GM18870 (cell line): ENCODE measurements at regions not wholly inside any gene's neighbourhood (a gene's known extent, or its start where the extent isn't known, plus 50 kb on each side); places are given as distances from the start of the nearest gene placed in this dataset.

Experiments
- ATAC-seq: cut with Tn5 transposase; IDR thresholded peaks from one replicate; pipeline ENCODE4 v1.9.1; 2021; ENCODE audit warnings: moderate library complexity; ENCODE audit not compliant: unreplicated experiment

DNA sequence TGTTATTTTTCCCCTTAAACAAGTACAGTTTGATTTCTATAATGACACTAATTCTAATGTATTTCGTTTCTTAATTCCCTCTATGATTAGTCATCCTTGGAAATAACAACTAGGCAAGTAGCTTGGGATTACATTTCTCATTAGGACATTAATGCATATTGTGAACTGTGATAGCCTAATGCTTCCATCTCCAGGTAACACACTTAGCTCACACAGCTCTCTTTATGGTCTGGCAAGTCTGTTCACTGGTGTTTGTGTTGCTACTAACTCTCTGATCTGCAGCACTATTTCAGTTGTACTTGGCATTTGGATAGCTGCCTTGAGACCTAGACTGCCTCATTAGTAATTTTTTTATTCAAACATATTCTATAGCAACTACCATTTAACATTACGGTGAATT lies 853.2 kb downstream of the SORCS3 start:
- no peak for ATAC-seq

DNA sequence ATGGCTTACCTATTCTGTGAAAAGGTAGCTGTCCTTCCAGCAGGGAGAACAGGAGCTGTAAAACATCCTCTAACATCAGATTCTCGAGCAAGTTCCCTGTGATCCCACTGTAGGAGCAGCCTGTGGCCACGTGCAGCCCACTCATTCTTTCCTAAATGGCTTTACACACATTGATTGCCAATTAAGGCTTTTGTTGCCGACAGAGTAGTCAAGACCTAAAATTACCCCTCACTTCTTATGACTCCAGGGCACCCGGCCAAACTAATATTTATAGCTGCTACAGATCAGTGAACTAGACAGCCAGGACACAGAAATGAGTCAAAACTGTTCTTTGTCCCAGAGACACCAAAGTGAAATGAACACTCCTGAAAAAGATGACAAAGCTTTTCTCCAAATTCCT lies 832.1 kb downstream of the SORCS3 start:
- no peak for ATAC-seq

DNA sequence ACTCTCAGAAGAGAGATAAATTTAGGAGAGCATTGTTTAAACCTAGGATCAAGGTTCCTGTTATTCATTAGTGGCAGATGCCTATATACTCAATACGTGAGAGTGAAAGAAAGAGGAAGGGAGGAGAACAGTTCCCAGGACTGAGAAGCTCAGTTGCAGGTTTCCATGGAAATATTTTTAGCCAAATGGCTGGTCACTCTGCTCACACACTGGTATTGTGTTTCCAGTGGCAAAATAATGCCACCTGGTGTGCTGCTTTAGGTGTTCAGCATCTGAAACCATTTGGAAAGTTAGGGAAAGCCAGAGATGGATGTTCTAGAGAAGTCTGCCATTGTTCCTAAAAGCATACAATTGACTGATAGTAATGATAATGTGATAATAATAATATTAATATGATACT lies 827.7 kb downstream of the SORCS3 start:
- no peak for ATAC-seq

DNA sequence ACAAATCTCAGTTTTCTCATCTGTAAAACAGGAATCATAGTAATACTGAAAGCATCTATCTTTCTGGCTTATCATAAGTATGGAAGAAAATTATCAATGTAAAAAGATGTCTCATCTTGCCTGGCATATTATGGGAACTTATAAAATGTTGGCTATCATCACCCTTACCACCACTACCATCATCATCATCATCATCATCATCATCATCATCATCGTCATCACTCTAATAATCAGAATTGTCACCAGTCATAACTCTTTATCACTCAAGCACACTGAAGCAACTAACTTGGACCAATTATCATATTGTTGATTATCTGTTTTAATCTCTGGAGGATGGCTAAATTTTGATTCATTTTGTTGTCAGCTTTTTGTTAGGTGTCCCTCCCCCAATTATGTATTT lies 825.4 kb downstream of the SORCS3 start:
- ATAC-seq: no peak

DNA sequence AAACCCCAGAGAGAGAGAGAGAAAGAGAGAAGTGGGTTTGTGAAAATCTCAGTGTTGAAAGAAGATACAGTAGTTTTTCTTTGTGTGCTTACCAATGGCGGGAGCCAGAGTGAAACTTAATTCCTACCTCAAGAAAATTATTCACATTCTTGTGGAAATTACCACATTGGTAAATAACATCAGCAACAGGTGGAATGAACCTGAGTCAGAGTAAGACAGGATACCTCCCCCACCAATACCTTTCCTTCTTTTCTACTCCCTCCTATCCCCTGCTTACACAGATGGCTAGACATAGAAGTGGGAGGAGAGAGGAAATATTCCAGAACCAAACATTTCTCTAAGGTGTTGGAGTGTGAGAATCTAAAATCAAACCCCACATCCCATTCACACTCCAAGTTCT lies 793.9 kb downstream of the SORCS3 start:
- no peak for ATAC-seq

DNA sequence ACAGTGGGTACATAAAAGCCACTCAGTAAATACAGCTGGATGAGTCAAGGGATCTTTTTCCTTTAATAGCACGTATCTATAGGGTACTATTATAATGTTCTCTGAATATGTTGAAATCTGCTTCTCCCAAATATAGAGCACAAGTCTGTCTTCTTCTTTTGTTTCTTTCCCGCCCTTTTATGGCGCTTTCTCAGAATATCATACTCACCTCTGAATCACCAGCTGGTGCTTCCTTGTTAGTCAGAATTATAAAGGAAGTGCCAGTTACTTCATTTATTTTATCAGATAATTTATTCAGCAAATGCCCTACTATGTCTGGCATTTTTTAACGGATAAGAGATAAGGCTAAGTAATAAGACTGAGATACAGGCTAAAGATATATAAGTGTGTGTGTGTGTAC lies 772.9 kb downstream of the SORCS3 start:
- ATAC-seq: no peak

DNA sequence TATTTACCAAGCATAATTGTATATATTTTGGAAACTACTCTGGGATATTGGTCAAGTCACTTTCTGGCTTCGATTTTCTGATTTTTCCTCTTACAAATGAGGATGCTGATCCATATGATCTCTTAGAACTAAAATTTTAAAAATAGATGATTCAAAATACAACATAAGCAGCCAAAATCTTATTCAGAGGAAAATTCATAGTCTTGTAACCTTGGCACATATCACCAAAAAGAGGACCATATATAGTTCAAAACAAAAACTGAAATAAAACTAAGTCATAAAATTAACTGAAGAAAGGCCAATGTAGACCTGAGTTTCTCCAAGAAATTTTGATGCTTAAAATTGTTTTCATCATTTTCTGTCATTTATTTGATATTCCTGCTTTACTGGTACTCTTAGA lies 768.3 kb downstream of the SORCS3 start:
- ATAC-seq: no peak

DNA sequence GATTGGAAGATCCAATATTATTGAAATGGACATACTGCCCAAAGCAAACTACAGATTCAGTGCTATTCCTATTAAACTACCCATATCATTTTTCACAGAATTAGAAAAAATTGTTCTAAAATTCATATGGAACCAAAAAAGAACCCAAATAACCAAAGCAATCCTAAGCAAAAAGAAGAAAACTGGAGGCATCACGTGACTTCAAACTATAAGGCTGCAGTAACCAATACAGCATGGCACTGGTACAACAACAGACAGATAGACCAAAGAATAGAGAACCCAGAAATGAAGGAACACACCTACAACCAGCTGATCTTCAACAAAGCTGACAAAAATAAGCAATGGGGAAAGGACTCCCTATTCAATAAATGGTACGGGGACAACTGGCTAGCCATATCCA lies 765.4 kb downstream of the SORCS3 start:
- ATAC-seq: no peak

DNA sequence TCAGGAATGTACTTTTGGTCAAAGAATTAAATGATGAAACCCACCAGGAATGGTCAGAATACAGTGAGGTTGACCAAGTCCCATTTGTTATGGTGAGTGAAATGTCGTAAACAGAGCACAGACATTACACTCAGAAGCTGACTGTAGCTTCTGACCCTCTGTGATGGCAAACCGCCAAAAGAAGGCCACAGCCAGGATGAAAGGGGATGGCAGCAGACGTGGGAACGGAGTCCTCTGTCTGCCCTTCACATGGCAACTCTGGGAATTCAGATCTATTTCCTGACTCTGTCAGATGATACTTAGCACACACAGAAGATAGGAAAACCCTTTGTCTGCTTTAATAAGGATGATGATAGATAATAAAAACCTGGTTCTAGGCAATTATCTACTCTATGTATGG lies 757.1 kb downstream of the SORCS3 start:
- ATAC-seq: no peak

DNA sequence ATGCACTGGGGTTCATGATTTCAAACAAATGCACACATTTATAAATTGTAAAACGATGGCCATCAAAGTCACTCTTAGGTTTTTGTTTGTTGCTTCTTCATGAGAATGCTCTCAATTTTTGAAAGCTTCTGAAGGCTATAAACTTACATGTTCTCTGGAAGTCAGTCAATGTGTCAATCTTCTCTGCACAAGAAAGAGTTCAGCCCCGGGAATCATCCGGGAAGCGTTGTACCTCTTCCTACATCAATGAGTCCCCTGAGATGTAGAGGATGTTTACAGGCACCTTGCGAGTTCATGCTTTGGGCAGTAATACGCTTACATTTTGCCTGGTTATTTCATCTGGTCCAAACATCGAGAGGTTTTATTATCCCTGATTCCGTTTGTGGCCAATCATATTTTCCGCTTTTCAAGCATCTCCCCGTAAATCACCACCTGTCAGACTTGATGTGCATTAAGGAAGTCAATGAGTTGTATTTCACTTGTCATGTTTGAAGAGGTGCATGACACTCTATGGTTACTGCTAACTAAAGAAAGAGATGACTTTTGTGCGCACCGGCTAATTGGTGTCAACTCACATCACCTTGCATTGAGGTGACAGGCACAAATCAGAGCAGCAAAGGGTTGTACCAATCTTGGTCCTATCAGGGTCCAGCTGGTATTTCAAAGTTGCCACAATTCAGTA lies 750.7 kb downstream of the SORCS3 start:
- no peak for ATAC-seq

DNA sequence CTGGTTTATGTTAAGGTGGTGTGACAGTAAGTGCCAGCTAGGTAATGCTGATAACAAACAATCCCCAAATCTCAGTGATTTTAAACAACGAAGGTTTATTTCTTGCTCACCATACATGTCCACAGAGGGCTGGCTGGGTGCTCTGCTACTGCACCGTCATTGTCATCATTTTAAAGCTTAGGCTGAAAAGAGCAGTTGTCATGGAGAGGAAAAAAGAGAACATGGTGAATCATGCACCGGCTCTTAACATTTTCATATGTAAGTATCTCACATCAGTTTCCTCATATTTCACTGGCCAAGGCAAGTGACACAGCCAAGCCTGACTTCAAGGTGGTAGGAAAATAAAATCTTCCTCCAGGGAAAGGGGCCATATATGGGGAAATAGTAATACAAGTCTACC lies 746.9 kb downstream of the SORCS3 start:
- no peak for ATAC-seq

DNA sequence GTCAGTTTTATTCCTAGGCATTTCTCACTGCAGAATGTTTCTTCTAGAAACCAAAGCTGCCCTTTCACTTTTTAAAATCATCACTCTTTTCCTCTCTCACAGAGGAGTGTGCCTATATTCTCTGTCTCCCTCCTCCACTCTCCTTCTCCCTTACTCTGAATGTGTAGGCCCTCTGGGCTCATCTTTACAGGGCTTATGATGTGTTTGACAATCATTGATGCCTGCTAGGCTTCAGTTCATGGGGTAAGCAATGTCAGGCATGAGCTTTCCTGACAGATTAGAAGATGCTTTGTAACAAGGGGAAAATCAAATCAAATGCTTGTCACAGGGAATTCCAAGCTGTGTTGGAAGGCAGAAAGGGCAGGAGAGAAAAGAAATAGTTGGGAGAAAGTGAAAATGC lies 742.9 kb downstream of the SORCS3 start:
- ATAC-seq: no peak

DNA sequence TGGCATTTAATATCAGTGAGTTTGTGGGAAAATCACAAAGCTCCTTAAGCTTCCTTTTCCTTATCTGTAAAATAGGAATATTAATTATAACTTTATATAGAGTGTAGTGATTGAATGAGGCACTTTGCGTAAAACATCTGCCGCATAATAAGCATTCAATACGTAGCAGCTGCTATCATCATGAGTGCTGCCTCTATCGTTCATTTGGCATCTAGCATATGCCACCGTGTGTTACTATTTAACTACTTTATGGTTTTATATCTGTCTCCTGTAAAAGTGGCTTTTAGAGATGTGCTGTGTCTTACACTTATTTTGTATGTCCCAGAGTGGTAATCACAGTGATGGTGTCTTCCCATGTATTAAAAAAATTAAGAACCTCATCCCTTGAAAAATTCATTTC lies 729.6 kb downstream of the SORCS3 start:
- ATAC-seq: no peak

DNA sequence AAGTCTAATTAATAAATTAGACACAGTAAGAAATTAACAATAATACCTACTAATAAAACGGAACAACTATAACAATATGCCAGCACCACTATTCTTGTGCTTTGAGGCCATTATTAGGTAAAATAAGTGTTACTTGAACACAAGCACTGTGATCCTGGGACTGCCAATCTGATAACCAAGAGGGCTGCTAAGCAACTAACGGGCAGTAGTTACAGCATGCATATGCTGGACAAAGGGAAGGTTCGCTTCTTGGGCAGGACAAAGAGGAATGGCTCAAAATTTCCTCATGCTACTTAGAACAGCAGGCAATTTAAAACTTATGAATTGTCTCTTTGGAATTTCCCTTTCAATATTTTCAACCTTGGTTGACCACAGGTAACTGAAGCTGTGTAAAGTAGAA lies 718.6 kb downstream of the SORCS3 start:
- no peak for ATAC-seq

DNA sequence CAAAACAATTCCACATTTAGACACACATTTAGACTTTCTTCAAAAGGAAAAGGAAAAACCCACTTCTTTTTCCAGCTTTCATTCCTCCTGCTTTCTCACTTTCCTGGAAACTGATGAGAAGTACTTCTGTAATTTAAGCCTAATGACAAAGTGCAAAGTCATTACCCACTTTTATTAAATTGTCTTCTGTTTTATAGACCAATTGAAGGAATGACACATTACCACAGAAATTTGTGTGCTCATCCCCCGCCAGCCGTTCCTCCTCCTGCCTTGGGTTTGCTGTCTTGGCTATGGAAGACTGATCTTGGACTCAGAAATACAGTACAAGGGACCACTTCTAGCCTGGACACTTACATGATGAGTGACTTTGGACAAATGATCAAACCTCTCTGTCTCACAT lies 717.8 kb downstream of the SORCS3 start:
- ATAC-seq: no peak

DNA sequence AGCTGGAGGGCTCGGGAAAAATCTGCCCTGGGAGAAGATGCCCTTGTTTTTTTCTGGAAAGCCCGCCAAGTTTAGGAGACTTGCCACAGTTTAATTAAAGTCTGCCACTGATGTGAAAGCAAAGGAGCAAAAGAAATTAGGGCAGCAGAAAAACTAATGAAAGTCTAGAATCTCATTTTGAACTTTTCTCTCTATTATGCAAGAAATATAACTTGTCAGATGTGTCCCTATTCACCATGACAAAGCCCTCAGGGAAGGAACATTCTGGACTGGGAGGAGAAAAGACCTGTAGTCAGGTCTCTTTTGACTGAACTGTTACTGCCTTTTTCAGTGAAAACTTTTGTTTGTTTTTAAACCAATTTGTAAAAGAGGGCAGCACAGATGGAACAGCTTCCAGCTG lies 715.5 kb downstream of the SORCS3 start:
- no peak for ATAC-seq

DNA sequence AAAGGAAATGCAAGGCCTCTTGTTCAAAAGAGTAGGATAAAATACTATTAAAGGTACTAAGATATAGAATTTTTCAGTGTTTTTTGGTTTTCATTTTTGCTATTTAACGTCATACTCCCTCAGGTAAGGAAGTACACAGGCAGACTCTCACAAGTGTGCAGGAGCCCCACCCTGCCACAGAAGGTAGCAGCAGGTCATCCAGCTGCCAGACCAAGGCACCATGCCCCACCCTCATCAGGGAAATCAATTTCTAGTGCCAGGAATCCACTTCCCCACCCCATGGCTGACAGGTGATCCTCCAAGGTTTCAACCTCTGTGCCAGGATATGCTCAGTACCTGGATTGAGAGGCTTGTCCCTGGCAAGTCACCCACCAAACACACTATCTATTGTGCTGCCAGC lies 712.9 kb downstream of the SORCS3 start:
- no peak for ATAC-seq

DNA sequence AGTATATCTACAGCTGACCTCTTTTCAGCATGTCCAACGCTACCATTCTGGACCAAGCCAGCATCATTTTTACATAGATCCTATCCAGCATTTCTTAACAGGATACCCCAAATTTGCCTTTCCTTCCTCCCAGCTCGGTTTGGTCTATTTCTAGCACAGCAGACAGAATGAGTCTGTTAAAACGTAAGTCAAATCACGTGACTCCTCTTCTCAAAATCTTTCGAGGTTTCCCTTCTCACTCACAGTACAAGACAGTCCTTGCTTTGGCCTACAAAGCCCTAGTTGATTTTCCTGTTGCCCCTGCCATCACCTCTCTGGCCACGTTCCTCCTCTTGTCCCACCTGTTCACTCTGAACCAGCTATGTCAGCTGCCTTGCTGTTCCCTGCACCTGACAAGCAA lies 711.7 kb downstream of the SORCS3 start:
- no peak for ATAC-seq

DNA sequence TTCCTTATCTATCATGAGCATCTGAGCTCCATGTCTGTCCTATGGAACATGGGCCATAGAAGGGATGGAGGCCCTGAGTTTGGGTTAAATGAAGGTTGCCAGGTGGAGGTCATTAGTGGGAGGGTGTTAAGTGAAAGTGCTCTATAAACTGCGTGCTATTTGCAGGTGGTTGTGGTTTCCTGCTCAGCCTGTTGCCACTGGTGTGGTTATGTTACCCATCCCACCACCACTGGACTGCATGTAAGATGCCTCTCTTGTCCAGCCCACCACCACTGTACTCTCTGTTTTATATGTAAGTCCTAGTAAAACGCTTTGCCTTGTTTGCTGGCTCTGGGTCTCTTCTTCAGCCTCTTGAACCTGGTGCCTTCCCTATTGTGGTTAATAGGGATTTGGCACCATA lies 711.2 kb downstream of the SORCS3 start:
- no peak for ATAC-seq

DNA sequence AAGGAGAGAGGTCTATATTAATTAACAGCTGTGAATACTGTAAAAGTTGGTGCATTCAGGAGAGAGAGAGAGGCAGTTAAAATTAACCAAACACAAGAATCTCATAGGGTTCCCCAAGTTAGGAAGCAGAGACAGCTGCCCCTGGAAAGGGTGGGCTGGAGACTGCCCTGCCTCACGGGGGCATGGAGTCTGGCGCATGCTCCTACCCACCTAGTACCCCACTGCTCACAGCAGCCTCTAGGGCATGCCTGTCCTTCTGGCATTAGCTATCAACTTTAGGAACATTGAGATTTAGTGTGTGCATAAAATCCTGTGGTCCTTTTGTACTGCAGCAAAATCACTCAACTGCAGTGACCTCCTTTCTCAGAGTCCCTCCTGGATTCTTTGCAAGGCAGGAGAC lies 710.1 kb downstream of the SORCS3 start:
- no peak for ATAC-seq

DNA sequence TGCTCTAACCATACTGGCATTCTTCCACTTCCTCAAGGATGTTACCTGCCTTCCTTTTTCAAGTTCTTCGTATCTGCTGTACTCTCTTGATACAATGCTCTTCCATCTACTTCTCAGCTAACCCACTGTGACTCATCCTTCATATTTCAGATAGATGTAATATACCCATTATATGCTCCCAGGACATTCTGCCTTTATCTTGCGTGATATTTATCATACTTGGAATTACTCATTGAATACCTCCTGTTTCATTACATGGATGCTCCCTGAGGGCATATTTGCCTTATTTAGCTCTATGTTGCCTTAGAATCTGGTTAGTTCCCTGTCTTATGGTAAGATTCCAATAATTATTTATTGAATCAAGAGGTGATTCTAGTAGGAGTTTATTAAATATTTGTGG lies 706.4 kb downstream of the SORCS3 start:
- ATAC-seq: no peak

DNA sequence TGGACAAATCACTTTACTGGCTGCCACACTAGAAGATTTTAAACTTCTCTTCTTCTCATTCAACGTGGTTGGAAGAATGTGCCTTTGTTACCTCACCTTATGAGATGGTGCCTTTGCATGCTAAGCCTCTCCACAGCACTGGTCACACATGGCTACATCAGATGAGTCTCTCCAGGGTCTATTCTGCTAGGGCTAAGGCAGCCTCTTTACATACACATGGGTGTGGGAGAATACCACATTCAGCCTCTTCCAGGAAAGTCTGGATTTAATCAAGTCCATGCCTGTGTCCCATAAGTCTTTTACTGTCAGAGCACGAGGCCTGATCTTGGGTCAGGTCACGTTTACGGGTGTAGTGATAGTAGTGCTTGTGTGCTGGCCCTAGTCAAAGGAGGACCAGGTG lies 701.5 kb downstream of the SORCS3 start:
- no peak for ATAC-seq

DNA sequence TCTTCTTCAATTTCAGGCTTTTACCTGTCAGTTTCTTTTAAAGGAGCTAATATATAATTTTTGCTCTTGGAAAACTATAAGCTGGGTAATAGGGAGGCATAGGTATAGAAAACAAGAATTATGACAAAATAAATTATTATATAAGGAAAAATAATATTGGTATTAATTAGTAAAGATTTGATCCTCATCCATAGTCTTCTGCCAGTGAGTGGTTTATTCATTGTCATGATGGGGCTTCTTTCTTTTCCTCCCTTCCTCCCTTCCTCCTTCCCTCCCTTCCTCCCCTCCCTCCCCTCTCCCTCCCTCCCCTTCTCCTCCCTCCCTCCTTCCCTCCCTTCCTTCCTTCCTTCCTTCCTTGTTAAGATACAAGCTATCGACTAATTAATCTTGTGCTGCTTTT lies 698.6 kb downstream of the SORCS3 start:
- ATAC-seq: no peak
